Neural progenitor cell (in vitro differentiated cells): ENCODE measurements at regions not wholly inside any gene's neighbourhood (a gene's known extent, or its start where the extent isn't known, plus 50 kb on each side); places are given as distances from the start of the nearest gene placed in this dataset.

ENCODE experiments used
- EZH2 ChIP-seq: fragments of 200-600 bp; sonication (generic); IDR thresholded peaks from 2 replicates; pipeline ENCODE4 v1.6.1; 2017; ENCODE audit warnings: antibody characterized with exemption, mild to moderate bottlenecking, moderate library complexity
- TF ChIP-seq, protein P1 (sequence below): fragments of 200-600 bp; sonication (generic); IDR thresholded peaks from 2 replicates; pipeline ENCODE4 v1.5.1; 2017; ENCODE audit warnings: antibody characterized with exemption, mild to moderate bottlenecking

DNA sequence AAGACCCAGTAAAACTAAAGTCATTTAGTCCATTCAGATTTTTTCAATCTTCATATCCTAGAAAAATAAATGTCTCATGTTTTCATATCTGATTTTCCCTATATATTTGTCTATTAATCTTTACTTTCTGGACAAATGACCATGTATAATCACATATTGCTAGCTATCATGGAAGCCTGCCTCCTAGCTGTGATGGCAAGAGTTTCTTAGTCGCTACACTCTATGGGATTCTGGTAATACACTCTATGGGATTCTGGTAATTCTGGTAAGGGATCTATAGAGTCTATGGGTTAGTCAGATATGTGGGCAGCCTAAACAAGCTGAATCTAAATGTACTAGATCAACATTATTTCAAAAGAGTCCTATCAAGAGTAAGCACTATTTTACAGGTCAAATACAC, 198.7 kb upstream of the LHX8 start:
- TF ChIP-seq EZH2, result no peak
- TF ChIP-seq, protein P1, sequence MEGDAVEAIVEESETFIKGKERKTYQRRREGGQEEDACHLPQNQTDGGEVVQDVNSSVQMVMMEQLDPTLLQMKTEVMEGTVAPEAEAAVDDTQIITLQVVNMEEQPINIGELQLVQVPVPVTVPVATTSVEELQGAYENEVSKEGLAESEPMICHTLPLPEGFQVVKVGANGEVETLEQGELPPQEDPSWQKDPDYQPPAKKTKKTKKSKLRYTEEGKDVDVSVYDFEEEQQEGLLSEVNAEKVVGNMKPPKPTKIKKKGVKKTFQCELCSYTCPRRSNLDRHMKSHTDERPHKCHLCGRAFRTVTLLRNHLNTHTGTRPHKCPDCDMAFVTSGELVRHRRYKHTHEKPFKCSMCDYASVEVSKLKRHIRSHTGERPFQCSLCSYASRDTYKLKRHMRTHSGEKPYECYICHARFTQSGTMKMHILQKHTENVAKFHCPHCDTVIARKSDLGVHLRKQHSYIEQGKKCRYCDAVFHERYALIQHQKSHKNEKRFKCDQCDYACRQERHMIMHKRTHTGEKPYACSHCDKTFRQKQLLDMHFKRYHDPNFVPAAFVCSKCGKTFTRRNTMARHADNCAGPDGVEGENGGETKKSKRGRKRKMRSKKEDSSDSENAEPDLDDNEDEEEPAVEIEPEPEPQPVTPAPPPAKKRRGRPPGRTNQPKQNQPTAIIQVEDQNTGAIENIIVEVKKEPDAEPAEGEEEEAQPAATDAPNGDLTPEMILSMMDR, result peak; percentile 17
